NB4 (cell line): ENCODE measurements at regions not wholly inside any gene's neighbourhood (a gene's known extent, or its start where the extent isn't known, plus 50 kb on each side); places are given as distances from the start of the nearest gene placed in this dataset.
"Not testable (repeated sequence)": the region's sequence is repeated elsewhere in the genome, so short reads cannot be mapped to it uniquely, and the experiment has no call there.

Source experiments
- DNase-seq: peaks from one replicate; pipeline ENCODE4 v3.0.0; 2010; ENCODE audit warnings: low read depth
- H3K4me3 ChIP-seq: one replicate; pipeline ENCODE4 v1.5.1; 2011; ENCODE audit warnings: mild to moderate bottlenecking, low read depth, low read length, moderate library complexity
- CTCF ChIP-seq: IDR thresholded peaks from one replicate; pipeline ENCODE4 v1.5.1; 2012; ENCODE audit warnings: low read depth, low read length
- MYC ChIP-seq: IDR thresholded peaks from 2 replicates; pipeline ENCODE4 v1.6.1; 2011; ENCODE audit warnings: low read depth, low read length
- POLR2A ChIP-seq: IDR thresholded peaks from 2 replicates; pipeline ENCODE4 v1.6.1; 2011; ENCODE audit warnings: mild to moderate bottlenecking; ENCODE audit not compliant: insufficient read length; ENCODE audit errors: extremely low read depth
- TF ChIP-seq, protein P1 (sequence below): IDR thresholded peaks from 2 replicates; pipeline ENCODE4 v1.6.1; 2011; ENCODE audit warnings: low read depth, low read length

DNA sequence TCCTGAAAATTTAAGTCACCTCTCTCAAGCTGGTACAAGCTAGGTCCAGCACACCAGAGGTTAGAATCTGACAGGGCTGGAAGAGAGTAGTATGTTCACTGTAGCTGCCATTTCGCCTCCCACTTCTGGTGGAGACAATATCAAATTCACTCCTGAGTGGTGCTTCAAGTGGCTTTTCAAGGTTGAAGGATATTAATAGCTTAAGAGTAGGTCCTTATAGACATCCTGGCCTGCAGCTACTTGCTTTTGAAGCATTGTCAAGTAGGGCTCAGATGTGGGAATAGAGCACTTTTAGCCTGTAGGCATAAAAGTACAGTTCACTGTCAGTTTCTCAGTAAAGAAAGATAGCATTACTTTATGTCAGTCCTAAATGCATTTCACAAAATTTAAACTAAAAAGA lies 270.5 kb upstream of the PLPP4 start:
- TF ChIP-seq MYC (no peak), CTCF (no peak), POLR2A (no peak)
- TF ChIP-seq, protein P1, sequence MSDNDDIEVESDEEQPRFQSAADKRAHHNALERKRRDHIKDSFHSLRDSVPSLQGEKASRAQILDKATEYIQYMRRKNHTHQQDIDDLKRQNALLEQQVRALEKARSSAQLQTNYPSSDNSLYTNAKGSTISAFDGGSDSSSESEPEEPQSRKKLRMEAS = no peak
- no peak for DNase-seq
- no peak overlapping the region for H3K4me3 ChIP-seq

DNA sequence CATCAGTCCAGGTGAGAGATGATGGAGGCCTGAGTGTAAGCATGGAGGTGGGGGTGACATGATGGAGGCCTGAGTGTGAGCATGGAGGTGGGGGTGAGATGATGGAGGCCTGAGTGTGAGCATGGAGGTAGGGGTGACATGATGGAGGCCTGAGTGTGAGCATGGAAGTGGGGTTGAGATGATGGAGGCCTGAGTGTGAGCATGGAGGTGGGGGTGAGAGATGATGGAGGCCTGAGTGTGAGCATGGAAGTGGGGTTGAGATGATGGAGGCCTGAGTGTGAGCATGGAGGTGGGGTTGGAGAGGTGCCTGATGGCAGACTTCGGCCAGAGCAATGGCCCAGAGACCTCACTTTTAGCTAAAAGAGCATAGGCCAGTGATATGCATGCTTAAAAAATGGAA lies 269.9 kb upstream of the PLPP4 start:
- DNase-seq, H3K4me3 ChIP-seq: not testable (repeated sequence)

DNA sequence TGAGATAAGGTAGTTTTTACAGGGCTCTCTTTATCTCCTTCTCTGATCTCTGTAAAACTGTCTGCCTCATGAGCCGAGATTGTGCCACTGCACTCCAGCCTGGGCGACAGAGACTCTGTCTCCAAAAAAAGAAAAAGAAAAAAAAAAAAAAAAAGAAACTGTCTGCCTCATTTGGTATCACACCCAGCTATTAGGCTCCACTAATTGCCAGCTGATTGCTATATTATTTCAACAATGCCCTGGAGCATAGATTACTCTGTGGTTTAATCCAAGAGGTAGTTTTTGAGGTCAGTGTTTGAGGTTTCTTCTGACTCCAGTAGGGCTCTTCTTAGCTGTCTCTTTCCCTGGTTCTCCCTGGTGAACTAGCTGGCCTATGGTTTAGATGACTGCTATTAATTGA lies 268.1 kb upstream of the PLPP4 start:
- no peak overlapping the region for H3K4me3 ChIP-seq
- TF ChIP-seq CTCF (no peak), POLR2A (no peak), MYC (no peak)
- TF ChIP-seq, protein P1 = no peak

DNA sequence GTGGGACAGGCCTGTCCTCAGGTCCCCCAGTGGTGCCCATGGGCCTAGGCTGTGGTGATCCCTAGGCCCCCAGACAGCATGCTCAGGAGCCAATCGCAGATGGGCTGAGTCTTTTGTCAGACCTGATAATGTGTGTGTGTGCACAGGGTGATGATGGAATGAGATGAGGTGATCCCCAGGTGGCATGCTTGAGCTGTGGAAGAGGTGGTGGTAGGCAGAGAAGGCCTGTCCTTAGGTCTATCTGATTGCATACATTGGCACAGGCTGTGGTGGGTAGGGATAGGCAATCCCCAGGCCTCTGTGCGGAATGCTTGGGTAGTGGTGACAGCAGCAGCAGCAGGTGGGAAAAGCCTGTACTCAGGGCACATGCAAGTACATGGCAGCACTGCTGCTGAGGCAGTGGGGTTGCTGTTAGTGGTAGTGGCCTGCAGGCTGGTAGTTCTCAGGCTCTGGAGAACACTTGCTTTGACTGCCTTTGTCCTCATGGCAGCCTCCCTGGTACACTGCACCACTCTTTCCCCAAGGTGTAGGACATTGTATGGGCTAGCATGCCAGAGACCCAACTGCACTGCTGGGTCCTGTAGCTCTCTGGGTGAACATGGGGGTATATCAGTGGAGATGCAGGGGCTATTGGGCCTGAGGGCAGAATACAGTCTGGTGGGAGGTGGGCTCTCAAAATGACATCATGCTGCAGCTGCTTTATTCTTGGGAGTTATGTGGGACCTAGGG lies 260.9 kb upstream of the PLPP4 start:
- H3K4me3 ChIP-seq = no peak overlapping the region
- no peak for DNase-seq
- no peak for TF ChIP-seq POLR2A
- TF ChIP-seq, protein P1 = no peak
- no peak for TF ChIP-seq CTCF
- TF ChIP-seq MYC = no peak

More for the DNA sequence above, 268.1 kb upstream of the PLPP4 start:
- DNase-seq = no peak

- DNase-seq = no peak
- TF ChIP-seq CTCF (no peak), POLR2A (no peak)
- H3K4me3 ChIP-seq = no peak overlapping the region
Measured at GRCh38 chr10:120204877-120205276, 252.2 kb upstream of the PLPP4 start.

DNA sequence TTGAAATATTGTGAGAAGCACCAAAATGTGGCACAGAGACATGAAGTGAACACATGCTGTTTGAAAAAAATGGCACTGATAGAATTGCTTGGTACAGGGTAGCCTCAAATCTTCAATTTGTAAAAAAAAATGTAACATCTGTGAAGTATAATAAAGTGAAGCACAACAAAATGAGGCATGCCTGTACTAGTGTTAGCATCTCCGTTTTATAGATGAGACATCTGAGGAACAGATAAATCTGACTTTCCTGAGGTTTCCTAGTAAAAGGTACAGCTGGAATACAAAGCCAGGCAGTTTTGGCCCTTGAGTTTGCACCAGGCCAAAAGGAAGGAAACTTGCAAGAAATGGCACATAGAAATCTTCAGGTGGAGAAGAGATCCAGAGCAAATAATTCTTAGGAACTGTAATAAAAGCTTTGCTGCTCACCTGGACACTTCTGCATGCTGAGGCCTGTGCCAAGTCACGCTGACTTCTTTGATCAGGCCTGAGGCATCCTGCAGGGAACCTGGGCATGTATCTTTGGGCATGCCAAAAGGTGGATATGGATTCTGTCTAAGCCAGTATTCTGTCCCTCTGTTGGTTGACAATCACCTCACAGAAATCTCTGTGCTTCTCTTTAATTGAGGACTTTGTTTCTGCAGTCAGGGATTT lies 251.5 kb upstream of the PLPP4 start:
- H3K4me3 ChIP-seq = no peak overlapping the region
- no peak for DNase-seq
- TF ChIP-seq, protein P1 = no peak
- TF ChIP-seq POLR2A = no peak
- no peak for TF ChIP-seq CTCF
- TF ChIP-seq MYC = no peak
